ENCODE measurements at regions not wholly inside any gene's neighbourhood (a gene's known extent, or its start where the extent isn't known, plus 50 kb on each side); places are given as distances from the start of the nearest gene placed in this dataset.

DNA sequence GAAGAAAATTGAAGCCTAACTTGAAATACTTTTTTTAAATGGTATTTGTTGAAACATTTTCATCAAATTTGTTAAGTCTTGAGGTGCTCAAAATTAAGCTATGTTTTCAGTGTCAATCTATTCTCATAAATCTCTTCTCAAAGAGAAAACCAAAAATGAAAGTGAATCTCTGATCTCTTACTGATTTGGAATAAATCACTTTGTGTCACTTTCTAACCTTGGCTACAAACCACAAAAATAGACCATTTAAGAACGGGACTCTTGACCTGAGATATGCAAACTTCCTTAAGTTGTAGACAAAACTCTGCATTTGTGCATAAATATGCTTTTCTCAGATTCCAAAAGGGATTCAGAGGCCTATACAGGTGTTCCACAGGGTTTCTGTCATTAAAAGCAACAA lies 192.9 kb downstream of the SEC23A start:
- no peak overlapping the region for H3K4me2 ChIP-seq
- Mint-ChIP-seq H3K27ac (no peak overlapping the region), H3K4me3 (no peak overlapping the region), H3K27me3 (ENCODE audit: insufficient read depth, low read depth) (no peaks in the 10 kb centered on the region), H3K9me3 (no peaks in the 10 kb centered on the region), H3K4me1 (no peaks in the 10 kb centered on the region), H3K36me3 (no peaks in the 10 kb centered on the region)
- H3K9ac ChIP-seq, result no peak overlapping the region
- TF ChIP-seq EZH2 (IDR thresholded peaks at IDR 0.05) (no peak), EZH2phosphoT487 (IDR thresholded peaks at IDR 0.05) (no peak)
- TF ChIP-seq, protein P1, sequence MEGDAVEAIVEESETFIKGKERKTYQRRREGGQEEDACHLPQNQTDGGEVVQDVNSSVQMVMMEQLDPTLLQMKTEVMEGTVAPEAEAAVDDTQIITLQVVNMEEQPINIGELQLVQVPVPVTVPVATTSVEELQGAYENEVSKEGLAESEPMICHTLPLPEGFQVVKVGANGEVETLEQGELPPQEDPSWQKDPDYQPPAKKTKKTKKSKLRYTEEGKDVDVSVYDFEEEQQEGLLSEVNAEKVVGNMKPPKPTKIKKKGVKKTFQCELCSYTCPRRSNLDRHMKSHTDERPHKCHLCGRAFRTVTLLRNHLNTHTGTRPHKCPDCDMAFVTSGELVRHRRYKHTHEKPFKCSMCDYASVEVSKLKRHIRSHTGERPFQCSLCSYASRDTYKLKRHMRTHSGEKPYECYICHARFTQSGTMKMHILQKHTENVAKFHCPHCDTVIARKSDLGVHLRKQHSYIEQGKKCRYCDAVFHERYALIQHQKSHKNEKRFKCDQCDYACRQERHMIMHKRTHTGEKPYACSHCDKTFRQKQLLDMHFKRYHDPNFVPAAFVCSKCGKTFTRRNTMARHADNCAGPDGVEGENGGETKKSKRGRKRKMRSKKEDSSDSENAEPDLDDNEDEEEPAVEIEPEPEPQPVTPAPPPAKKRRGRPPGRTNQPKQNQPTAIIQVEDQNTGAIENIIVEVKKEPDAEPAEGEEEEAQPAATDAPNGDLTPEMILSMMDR (IDR thresholded peaks at IDR 0.05), result no peak
- no peaks in the 10 kb centered on the region for H3F3A ChIP-seq (ENCODE audit: low read depth)
- H4K20me1 ChIP-seq (ENCODE audit: low read depth), result no peaks in the 10 kb centered on the region
- H3K36me3 ChIP-seq, result no peaks in the 10 kb centered on the region
- H2AFZ ChIP-seq (replicated peaks), result no peak overlapping the region
- H3K79me2 ChIP-seq (ENCODE audit: low read depth), result no peaks in the 10 kb centered on the region
- no peak overlapping the region for H3K4me3 ChIP-seq
- DNase-seq (ENCODE audit: low spot score), result no peak
- H3K9me3 ChIP-seq (ENCODE audit: low read depth), result no peaks in the 10 kb centered on the region
- H3K27me3 ChIP-seq, result no peaks in the 10 kb centered on the region
- no peak overlapping the region for H3K27ac ChIP-seq
- H3K4me1 ChIP-seq, result no peaks in the 10 kb centered on the region

DNA sequence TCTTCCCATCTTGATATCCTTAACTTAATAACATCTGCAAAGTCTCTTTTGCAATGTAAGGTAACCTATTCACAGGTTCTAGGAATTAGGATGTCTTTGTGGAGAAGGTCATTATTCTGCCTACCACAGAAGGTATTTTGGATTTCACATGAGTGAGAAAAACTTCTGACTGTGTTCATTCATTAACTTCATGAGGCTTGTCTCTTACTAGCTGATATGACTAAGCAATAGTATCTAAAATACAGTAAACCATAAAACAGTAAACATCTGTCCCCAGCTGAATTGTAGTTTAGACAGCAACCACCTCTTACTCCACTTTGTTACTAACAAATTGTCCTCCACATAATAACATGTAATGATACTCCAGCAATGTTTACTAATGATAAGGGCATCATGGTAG lies 198.1 kb downstream of the SEC23A start:
- no peaks in the 10 kb centered on the region for H3K27me3 Mint-ChIP-seq (ENCODE audit: insufficient read depth, low read depth)
- Histone ChIP-seq H3K9ac (no peak overlapping the region), H3K4me1 (no peaks in the 10 kb centered on the region), H3K27me3 (no peaks in the 10 kb centered on the region), H3K27ac (no peak overlapping the region), H4K20me1 (ENCODE audit: low read depth) (no peaks in the 10 kb centered on the region), H3F3A (ENCODE audit: low read depth) (no peaks in the 10 kb centered on the region), H3K4me3 (no peak overlapping the region), H3K4me2 (no peak overlapping the region), H2AFZ (replicated peaks) (no peak overlapping the region), H3K79me2 (ENCODE audit: low read depth) (no peaks in the 10 kb centered on the region), H3K36me3 (no peaks in the 10 kb centered on the region), H3K9me3 (ENCODE audit: low read depth) (no peaks in the 10 kb centered on the region)
- H3K4me3 Mint-ChIP-seq, result no peak overlapping the region
- TF ChIP-seq EZH2phosphoT487 (IDR thresholded peaks at IDR 0.05) (no peak), EZH2 (IDR thresholded peaks at IDR 0.05) (no peak)
- TF ChIP-seq, protein P1 (IDR thresholded peaks at IDR 0.05), result no peak
- H3K9me3 Mint-ChIP-seq, result no peaks in the 10 kb centered on the region
- DNase-seq (ENCODE audit: low spot score), result no peak
- no peak overlapping the region for H3K27ac Mint-ChIP-seq
- H3K36me3 Mint-ChIP-seq, result no peaks in the 10 kb centered on the region
- H3K4me1 Mint-ChIP-seq, result no peaks in the 10 kb centered on the region

DNA sequence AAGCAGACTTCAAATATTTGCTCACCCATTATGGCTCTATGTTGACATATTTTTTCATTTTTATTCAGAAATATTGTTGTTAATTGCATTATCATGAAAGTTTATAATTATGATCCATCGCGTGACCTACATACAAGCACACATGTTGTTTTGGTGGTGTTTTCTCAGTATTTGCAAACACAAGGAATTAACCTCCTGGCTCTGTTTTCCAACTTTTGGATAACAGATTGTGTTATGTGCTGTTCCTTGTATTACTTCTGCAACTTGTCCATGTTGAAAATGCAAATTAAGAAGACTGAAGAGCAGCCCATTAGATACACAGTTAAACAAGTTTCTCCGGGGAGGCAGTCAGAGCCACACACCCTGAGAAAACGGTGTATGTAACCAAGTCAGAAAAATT lies 201.2 kb downstream of the SEC23A start:
- Histone ChIP-seq H3K4me1 (no peaks in the 10 kb centered on the region), H3K36me3 (no peaks in the 10 kb centered on the region), H2AFZ (replicated peaks) (no peak overlapping the region), H4K20me1 (ENCODE audit: low read depth) (no peaks in the 10 kb centered on the region), H3K27ac (no peak overlapping the region), H3K27me3 (no peaks in the 10 kb centered on the region), H3K9ac (no peak overlapping the region), H3K79me2 (ENCODE audit: low read depth) (no peaks in the 10 kb centered on the region), H3F3A (ENCODE audit: low read depth) (no peaks in the 10 kb centered on the region), H3K4me3 (no peak overlapping the region), H3K9me3 (ENCODE audit: low read depth) (no peaks in the 10 kb centered on the region), H3K4me2 (no peak overlapping the region)
- Mint-ChIP-seq H3K27ac (no peak overlapping the region), H3K27me3 (ENCODE audit: insufficient read depth, low read depth) (no peaks in the 10 kb centered on the region), H3K4me1 (no peaks in the 10 kb centered on the region), H3K9me3 (no peaks in the 10 kb centered on the region), H3K36me3 (no peaks in the 10 kb centered on the region), H3K4me3 (no peak overlapping the region)
- no peak for DNase-seq (ENCODE audit: low spot score)
- TF ChIP-seq, protein P1 (IDR thresholded peaks at IDR 0.05), result no peak
- TF ChIP-seq EZH2 (IDR thresholded peaks at IDR 0.05), result no peak
- no peak for TF ChIP-seq EZH2phosphoT487 (IDR thresholded peaks at IDR 0.05)

DNA sequence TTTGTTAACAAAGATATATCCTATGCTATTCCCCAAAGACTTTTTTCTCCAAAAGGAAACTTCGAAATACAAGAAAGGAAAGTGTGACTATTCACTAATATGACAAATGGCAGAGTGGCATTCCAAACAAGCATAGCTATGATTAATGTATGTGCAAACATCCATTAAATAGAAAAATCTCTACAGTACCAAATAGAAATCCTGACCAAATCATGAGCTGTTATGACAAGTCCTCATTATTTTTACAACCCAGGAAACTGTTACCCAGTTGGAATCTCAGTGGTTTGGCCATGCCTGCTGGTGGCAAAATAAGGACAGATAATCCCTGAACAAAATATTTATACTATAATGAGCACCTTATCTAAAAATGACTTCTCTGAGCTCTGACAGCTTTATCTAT lies 202.1 kb downstream of the SEC23A start:
- H3K27me3 Mint-ChIP-seq (ENCODE audit: insufficient read depth, low read depth), result no peaks in the 10 kb centered on the region
- no peak overlapping the region for H3K27ac ChIP-seq
- H3K9ac ChIP-seq, result no peak overlapping the region
- no peak overlapping the region for H3K4me2 ChIP-seq
- no peaks in the 10 kb centered on the region for H3K27me3 ChIP-seq
- H3K9me3 ChIP-seq (ENCODE audit: low read depth), result no peaks in the 10 kb centered on the region
- H3K36me3 Mint-ChIP-seq, result no peaks in the 10 kb centered on the region
- TF ChIP-seq EZH2phosphoT487 (IDR thresholded peaks at IDR 0.05), result no peak
- no peak for TF ChIP-seq EZH2 (IDR thresholded peaks at IDR 0.05)
- TF ChIP-seq, protein P1 (IDR thresholded peaks at IDR 0.05), result no peak
- H3K79me2 ChIP-seq (ENCODE audit: low read depth), result no peaks in the 10 kb centered on the region
- no peaks in the 10 kb centered on the region for H3K36me3 ChIP-seq
- H3K27ac Mint-ChIP-seq, result no peak overlapping the region
- no peaks in the 10 kb centered on the region for H3K4me1 Mint-ChIP-seq
- H3K4me3 ChIP-seq, result no peak overlapping the region
- H4K20me1 ChIP-seq (ENCODE audit: low read depth), result no peaks in the 10 kb centered on the region
- H3K9me3 Mint-ChIP-seq, result no peaks in the 10 kb centered on the region
- no peak overlapping the region for H2AFZ ChIP-seq (replicated peaks)
- DNase-seq (ENCODE audit: low spot score), result no peak
- H3F3A ChIP-seq (ENCODE audit: low read depth), result no peaks in the 10 kb centered on the region
- H3K4me3 Mint-ChIP-seq, result no peak overlapping the region
- no peaks in the 10 kb centered on the region for H3K4me1 ChIP-seq

All from neural progenitor cell (in vitro differentiated cells).